NCI-H82 treated with DMSO at 0.1 percent for 48 hours (cell line): ENCODE measurements at regions not wholly inside any gene's neighbourhood (a gene's known extent, or its start where the extent isn't known, plus 50 kb on each side); places are given as distances from the start of the nearest gene placed in this dataset.
A peak's percentile ranks its signal among the peaks of the same experiment; 100 is the strongest.

ENCODE experiments used
- DNase-seq: peaks from one replicate; lab custom pipeline; 2025; ENCODE audit not compliant: unreplicated experiment; lab: John Stamatoyannopoulos, UW

- DNase-seq, result peak; percentile 59
Observed at GRCh38 chr12:91382081-91382543, 199.5 kb upstream of the DCN start.

GRCh38 chr12:91381309-91381804 lies 198.7 kb upstream of the DCN start:
- no peak for DNase-seq

GRCh38 chr12:91380631-91381030 lies 198.0 kb upstream of the DCN start:
- DNase-seq, result no peak

- no peak for DNase-seq
Observed at GRCh38 chr12:91379051-91379775, 196.6 kb upstream of the DCN start.

- DNase-seq, result no peak
Observed at GRCh38 chr12:91377436-91377835, 194.8 kb upstream of the DCN start.

GRCh38 chr12:91373086-91373485 lies 190.5 kb upstream of the DCN start:
- DNase-seq, result no peak

- DNase-seq, result peak; percentile 50
Observed at GRCh38 chr12:91370086-91370868, 187.7 kb upstream of the DCN start.

GRCh38 chr12:91368613-91369012 lies 186.0 kb upstream of the DCN start:
- no peak for DNase-seq

GRCh38 chr12:91367234-91367849 lies 184.7 kb upstream of the DCN start:
- no peak for DNase-seq

- DNase-seq, result no peak
Observed at GRCh38 chr12:91364471-91365184, 182.0 kb upstream of the DCN start.

GRCh38 chr12:91361864-91362263 lies 179.2 kb upstream of the DCN start:
- no peak for DNase-seq

- DNase-seq, result no peak
Observed at GRCh38 chr12:91357381-91357780, 174.8 kb upstream of the DCN start.

- no peak for DNase-seq
Observed at GRCh38 chr12:91356405-91356804, 173.8 kb upstream of the DCN start.

- DNase-seq, result peak; percentile 47
Observed at GRCh38 chr12:91355150-91356006, 172.8 kb upstream of the DCN start.

GRCh38 chr12:91353266-91353665 lies 170.6 kb upstream of the DCN start:
- no peak for DNase-seq

- DNase-seq, result no peak
Observed at GRCh38 chr12:91349476-91349875, 166.9 kb upstream of the DCN start.

GRCh38 chr12:91347481-91348214 lies 165.0 kb upstream of the DCN start:
- DNase-seq, result no peak

- DNase-seq, result no peak
Observed at GRCh38 chr12:91346827-91347226, 164.2 kb upstream of the DCN start.

- DNase-seq, result no peak
Observed at GRCh38 chr12:91344408-91344807, 161.8 kb upstream of the DCN start.

- DNase-seq, result no peak
Observed at GRCh38 chr12:91343010-91343409, 160.4 kb upstream of the DCN start.
